CD4-positive, alpha-beta T cell (primary cell): ENCODE measurements at regions not wholly inside any gene's neighbourhood (a gene's known extent, or its start where the extent isn't known, plus 50 kb on each side); places are given as distances from the start of the nearest gene placed in this dataset.
A peak's percentile ranks its signal among the peaks of the same experiment; 100 is the strongest.

Source experiments
- ATAC-seq: fragments of 200-7000 bp; cut with Tn5 transposase; one replicate; pipeline ENCODE4 v1.10.0; 2022; ENCODE audit warnings: mild to moderate bottlenecking; ENCODE audit not compliant: poor library complexity
- CTCF ChIA-PET: fragments of 350-600 bp; sonication (Branson Sonifier 250); formaldehyde crosslinking; loops from one replicate; lab custom pipeline; 2021; ENCODE audit warnings: antibody characterized with exemption, inconsistent platforms; lab: Charles Lee
- POLR2A ChIA-PET: fragments of 350-600 bp; sonication (Branson Sonifier 250); formaldehyde crosslinking; loops from one replicate; lab custom pipeline; 2021; ENCODE audit warnings: antibody characterized with exemption, inconsistent platforms; lab: Charles Lee
- DNase-seq, 14 experiments: peaks; one replicate each; pipeline ENCODE4 v3.0.0-alpha.2; 2013 to 2020; ENCODE audit warnings: mixed read lengths in 2 of 14
- H3K27ac ChIP-seq, 2 donors: one replicate each; pipeline versions ENCODE4 v1.5.1 to v1.7.0; 2013; ENCODE audit warnings: low read length in 2 of 2, low read depth in 1 of 2, mild to moderate bottlenecking in 1 of 2
- H3K27me3 ChIP-seq, 2 experiments: 1 replicate in 1 of 2; 2 replicates in 1 of 2; pipeline versions ENCODE4 v1.6.1 to v1.7.0; 2013; ENCODE audit warnings: low read length in 2 of 2, control low read depth in 1 of 2, mild to moderate bottlenecking in 1 of 2, moderate library complexity in 1 of 2; ENCODE audit not compliant: insufficient read depth in 2 of 2, control insufficient read depth in 1 of 2
- H3K36me3 ChIP-seq: one replicate; pipeline ENCODE4 v1.6.1; 2013; ENCODE audit warnings: low read length, control low read depth; ENCODE audit not compliant: insufficient read depth
- H3K4me1 ChIP-seq: one replicate; pipeline ENCODE4 v1.6.1; 2013; ENCODE audit warnings: low read length, control low read depth; ENCODE audit not compliant: insufficient read depth
- H3K4me3 ChIP-seq: one replicate; pipeline ENCODE4 v1.5.1; 2013; ENCODE audit warnings: mild to moderate bottlenecking, low read length, moderate library complexity
- H3K9me3 ChIP-seq, 2 experiments: 1 replicate in 1 of 2; 2 replicates in 1 of 2; pipeline versions ENCODE4 v1.6.1 to v1.7.0; 2013; ENCODE audit warnings: low read length in 2 of 2, mild to moderate bottlenecking in 2 of 2, control low read depth in 1 of 2, moderate library complexity in 1 of 2; ENCODE audit not compliant: control insufficient read depth in 1 of 2, insufficient read depth in 1 of 2
- H3K27ac Mint-ChIP-seq: one replicate; pipeline ENCODE4 v1.8.0; 2020; ENCODE audit warnings: mixed read lengths
- H3K27me3 Mint-ChIP-seq: one replicate; pipeline ENCODE4 v1.8.0; 2021; ENCODE audit warnings: mixed read lengths
- H3K36me3 Mint-ChIP-seq: one replicate; pipeline ENCODE4 v1.8.0; 2021; ENCODE audit warnings: low read depth, mixed read lengths
- H3K4me1 Mint-ChIP-seq: one replicate; pipeline ENCODE4 v1.8.0; 2021; ENCODE audit warnings: low read depth, mixed read lengths
- H3K4me3 Mint-ChIP-seq: one replicate; pipeline ENCODE4 v1.8.0; 2020; ENCODE audit warnings: mild to moderate bottlenecking, mixed read lengths
- H3K9me3 Mint-ChIP-seq: one replicate; pipeline ENCODE4 v1.8.0; 2020; ENCODE audit warnings: mixed read lengths
- intact Hi-C, 2 experiments: fragments of 100-400 bp; cut with DNase I in 1 of 2; cut with micrococcal nuclease in 1 of 2; formaldehyde crosslinking; loops; one replicate each; pipeline versions ENCODE4 v1.15.1 to v1.9.0; 2023 to 2025; cut with DNase I, micrococcal nuclease
- TF ChIP-seq, protein P1 (sequence below): fragments of 200-600 bp; IDR thresholded peaks from one replicate; pipeline ENCODE4 v1.8.0; 2022; ENCODE audit warnings: antibody characterized with exemption, mild to moderate bottlenecking

DNA sequence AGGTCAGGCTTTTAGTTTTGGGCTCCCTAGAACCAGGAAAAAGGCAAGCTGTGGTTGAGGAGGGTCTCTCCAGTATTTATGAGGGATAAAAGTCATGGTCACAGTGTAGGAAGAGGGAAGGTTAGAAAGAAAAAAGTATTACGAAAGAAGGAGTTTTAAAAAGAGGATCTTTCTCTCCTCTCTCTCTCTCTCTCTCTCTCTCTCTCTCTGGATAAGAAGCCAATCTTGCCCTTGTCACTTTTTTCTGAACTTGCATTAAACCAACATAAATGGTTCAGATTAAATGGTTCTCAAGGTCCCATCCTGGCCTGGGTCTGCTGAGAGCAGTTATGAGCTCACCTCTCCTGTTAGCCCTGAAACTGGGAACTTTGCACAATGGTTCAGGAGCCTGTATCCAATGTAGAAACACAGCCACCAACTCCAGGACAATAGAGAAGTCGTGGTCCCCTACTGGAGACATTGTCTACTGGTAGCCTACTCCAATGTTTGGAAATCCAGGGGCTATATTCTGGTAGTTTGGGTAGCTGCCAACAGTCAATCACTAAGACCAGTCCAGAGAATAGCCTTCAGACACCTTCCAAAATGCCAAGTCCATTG lies 131.9 kb downstream of the DAD1 start:
- Mint-ChIP-seq H3K4me1 (no peaks in the 10 kb centered on the region), H3K27ac (no peak overlapping the region), H3K36me3 (no peaks in the 10 kb centered on the region), H3K4me3 (peak overlapping the region; percentile 38), H3K9me3 (no peaks in the 10 kb centered on the region), H3K27me3 (no peaks in the 10 kb centered on the region)
- Histone ChIP-seq H3K9me3 (no peaks in the 10 kb centered on the region), H3K4me1 (no peaks in the 10 kb centered on the region), H3K36me3 (no peaks in the 10 kb centered on the region), H3K27me3 (no peaks in the 10 kb centered on the region), H3K27ac (no peak overlapping the region), H3K4me3 (no peak overlapping the region)
- TF ChIP-seq, protein P1, sequence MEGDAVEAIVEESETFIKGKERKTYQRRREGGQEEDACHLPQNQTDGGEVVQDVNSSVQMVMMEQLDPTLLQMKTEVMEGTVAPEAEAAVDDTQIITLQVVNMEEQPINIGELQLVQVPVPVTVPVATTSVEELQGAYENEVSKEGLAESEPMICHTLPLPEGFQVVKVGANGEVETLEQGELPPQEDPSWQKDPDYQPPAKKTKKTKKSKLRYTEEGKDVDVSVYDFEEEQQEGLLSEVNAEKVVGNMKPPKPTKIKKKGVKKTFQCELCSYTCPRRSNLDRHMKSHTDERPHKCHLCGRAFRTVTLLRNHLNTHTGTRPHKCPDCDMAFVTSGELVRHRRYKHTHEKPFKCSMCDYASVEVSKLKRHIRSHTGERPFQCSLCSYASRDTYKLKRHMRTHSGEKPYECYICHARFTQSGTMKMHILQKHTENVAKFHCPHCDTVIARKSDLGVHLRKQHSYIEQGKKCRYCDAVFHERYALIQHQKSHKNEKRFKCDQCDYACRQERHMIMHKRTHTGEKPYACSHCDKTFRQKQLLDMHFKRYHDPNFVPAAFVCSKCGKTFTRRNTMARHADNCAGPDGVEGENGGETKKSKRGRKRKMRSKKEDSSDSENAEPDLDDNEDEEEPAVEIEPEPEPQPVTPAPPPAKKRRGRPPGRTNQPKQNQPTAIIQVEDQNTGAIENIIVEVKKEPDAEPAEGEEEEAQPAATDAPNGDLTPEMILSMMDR = no peak
- DNase-seq (no peak), ATAC-seq (no peak)
- POLR2A ChIA-PET = no interaction called here
- CTCF ChIA-PET = no interaction called here
- intact Hi-C loops = no loop called here

- Mint-ChIP-seq H3K9me3 (no peaks in the 10 kb centered on the region), H3K4me3 (peak overlapping the region; percentile 25), H3K27me3 (no peaks in the 10 kb centered on the region), H3K27ac (no peak overlapping the region), H3K4me1 (no peaks in the 10 kb centered on the region), H3K36me3 (no peaks in the 10 kb centered on the region)
- Histone ChIP-seq H3K27me3 (no peaks in the 10 kb centered on the region), H3K9me3 (no peaks in the 10 kb centered on the region), H3K36me3 (no peaks in the 10 kb centered on the region), H3K4me3 (no peak overlapping the region), H3K27ac (no peak overlapping the region), H3K4me1 (no peaks in the 10 kb centered on the region)
- ChIA-PET POLR2A (no interaction called here), CTCF (no interaction called here)
- ATAC-seq (no peak), DNase-seq (no peak)
- intact Hi-C loops = no loop called here
- TF ChIP-seq, protein P1 = no peak
These were observed 132.6 kb downstream of the DAD1 start for GRCh38 chr14:22456421-22456820.

- Histone ChIP-seq H3K27ac (no peak overlapping the region), H3K4me1 (no peaks in the 10 kb centered on the region), H3K4me3 (no peak overlapping the region), H3K27me3 (no peaks in the 10 kb centered on the region), H3K36me3 (no peaks in the 10 kb centered on the region), H3K9me3 (no peaks in the 10 kb centered on the region)
- ChIA-PET CTCF (no interaction called here), POLR2A (no interaction called here)
- Mint-ChIP-seq H3K4me1 (no peaks in the 10 kb centered on the region), H3K4me3 (no peak overlapping the region), H3K27ac (no peak overlapping the region), H3K27me3 (no peaks in the 10 kb centered on the region), H3K9me3 (no peaks in the 10 kb centered on the region), H3K36me3 (no peaks in the 10 kb centered on the region)
- ATAC-seq (no peak), DNase-seq (no peak)
- intact Hi-C loops = no loop called here
- TF ChIP-seq, protein P1 = no peak
These were observed 136.7 kb downstream of the DAD1 start for GRCh38 chr14:22452330-22452729.
